GM18951 (cell line): ENCODE measurements at regions not wholly inside any gene's neighbourhood (a gene's known extent, or its start where the extent isn't known, plus 50 kb on each side); places are given as distances from the start of the nearest gene placed in this dataset.

ENCODE experiments used
- POLR2A ChIP-seq: IDR thresholded peaks from 4 replicates; pipeline ENCODE4 v1.6.1; 2011; ENCODE audit warnings: mild to moderate bottlenecking; ENCODE audit not compliant: insufficient read length, insufficient read depth; ENCODE audit errors: extremely low read depth
- in situ Hi-C: fragments of 300-500 bp; cut with MboI; formaldehyde crosslinking; loops from one replicate; pipeline ENCODE4 v1.12.0; 2022; ENCODE audit warnings: low sequenced_read_pairs, mixed read lengths, inconsistent platforms; ENCODE audit not compliant: unreplicated experiment

GRCh38 chr4:177100307-177100706 lies 209.4 kb upstream of the NEIL3 start:
- no peak for TF ChIP-seq POLR2A
- in situ Hi-C loops, result no loop called here

DNA sequence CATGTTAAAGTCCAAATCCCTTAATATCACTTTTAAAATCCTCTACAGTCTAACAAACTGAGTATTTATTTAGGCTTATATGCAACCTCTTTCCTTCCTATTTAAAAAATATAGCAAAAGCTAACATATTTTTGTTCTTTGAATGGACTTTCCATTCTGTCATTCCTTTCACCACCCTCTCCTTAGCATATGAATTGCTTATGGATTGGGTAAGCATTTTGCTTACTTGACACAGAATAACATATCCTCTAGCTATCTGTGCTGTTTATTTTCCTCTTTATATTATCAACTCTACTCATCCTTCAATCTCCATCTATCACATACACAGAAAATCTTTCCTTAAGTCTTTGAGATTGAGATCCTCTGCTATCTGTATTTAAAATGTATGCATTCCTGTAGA lies 206.1 kb upstream of the NEIL3 start:
- in situ Hi-C loops, result no loop called here
- no peak for TF ChIP-seq POLR2A

GRCh38 chr4:177105536-177105935 lies 204.1 kb upstream of the NEIL3 start:
- TF ChIP-seq POLR2A, result no peak
- in situ Hi-C loops, result no loop called here

- TF ChIP-seq POLR2A, result no peak
- in situ Hi-C loops, result no loop called here
Measured at GRCh38 chr4:177107288-177107921, 202.3 kb upstream of the NEIL3 start.

DNA sequence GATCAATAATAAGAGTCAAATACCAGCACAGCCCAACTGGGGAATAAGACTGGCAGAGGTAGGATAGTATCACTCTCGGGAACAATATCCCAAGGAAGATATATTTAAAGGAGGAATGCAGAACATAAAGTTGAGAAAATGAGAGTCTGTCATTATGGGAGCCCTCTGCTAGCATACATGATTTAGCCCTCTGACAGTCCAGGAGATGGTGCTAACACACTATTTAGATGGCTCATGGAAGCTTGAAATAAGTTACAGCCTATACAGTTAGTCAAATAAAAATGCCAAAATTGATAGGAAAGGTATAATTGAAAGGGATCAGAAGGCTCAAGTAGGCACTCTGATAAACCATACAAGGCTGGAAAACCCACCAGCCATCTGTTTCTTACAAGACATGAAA lies 201.0 kb upstream of the NEIL3 start:
- TF ChIP-seq POLR2A, result no peak
- in situ Hi-C loops, result no loop called here

- no peak for TF ChIP-seq POLR2A
- in situ Hi-C loops, result no loop called here
Measured at GRCh38 chr4:177109769-177110168, 199.9 kb upstream of the NEIL3 start.

DNA sequence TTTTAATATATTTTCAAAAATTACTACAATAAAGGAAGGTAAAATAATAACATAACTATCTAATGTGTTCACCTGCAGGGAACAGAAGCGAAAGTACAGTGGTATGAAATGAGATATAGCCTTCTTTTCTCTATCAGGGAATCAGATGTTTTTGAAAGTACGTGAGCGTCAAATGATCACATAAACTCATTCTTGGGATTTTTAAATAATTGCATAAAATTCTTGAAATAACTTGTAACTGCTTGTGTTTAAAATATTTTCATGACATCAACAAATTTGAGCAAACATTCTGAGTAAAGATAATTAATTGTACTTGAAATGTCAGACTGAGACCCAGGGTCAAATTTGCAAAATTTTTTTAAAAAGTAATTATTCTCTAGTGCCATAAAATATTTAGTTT lies 193.5 kb upstream of the NEIL3 start:
- no peak for TF ChIP-seq POLR2A
- in situ Hi-C loops, result no loop called here

GRCh38 chr4:177117256-177117655 lies 192.4 kb upstream of the NEIL3 start:
- no peak for TF ChIP-seq POLR2A
- in situ Hi-C loops, result no loop called here

- no peak for TF ChIP-seq POLR2A
- in situ Hi-C loops, result no loop called here
Measured at GRCh38 chr4:177118596-177118995, 191.1 kb upstream of the NEIL3 start.

DNA sequence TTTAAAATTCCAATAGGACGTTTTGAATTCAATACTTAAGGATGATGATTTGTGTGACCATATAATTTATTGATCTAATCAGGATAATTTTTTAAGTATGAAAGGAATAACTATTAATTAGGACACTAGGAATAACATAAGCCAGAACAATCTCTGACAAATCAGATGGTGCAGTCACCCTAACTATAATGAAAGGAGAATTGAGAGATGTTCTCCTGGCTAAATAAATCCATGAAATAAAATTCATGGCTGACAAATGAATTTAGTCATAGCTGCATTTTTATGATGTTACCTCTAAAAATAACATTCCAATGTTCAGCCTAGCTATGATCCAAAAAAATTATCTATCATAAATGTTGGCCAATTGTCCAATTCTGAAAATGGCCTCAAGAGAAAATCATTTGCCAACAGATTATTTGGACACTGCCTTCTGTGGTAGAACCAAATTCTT lies 190.6 kb upstream of the NEIL3 start:
- no peak for TF ChIP-seq POLR2A

DNA sequence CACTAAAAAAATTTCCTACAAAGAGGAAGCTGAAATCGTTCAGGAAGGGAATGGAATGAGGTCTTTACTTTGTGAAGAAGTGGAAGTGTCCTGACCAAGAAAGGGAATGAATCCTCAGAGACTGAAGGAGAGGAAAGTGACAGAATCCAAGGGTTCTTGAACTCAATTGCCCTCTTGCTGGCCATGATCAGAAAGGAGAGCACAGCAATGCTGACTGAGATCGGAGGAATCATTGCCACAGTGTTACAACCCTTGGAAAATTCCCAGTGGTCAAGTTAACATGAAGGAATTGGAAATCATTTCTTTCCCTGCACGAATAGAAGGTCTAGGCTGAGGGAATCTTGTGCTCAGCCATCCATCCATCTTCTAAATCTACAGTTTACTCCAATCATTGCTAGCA lies 190.0 kb upstream of the NEIL3 start:
- TF ChIP-seq POLR2A, result no peak
- in situ Hi-C loops, result no loop called here

More for the DNA sequence above, 190.6 kb upstream of the NEIL3 start:
- in situ Hi-C loops, result no loop called here

GRCh38 chr4:177123811-177124210 lies 185.9 kb upstream of the NEIL3 start:
- in situ Hi-C loops, result no loop called here
- TF ChIP-seq POLR2A, result no peak

DNA sequence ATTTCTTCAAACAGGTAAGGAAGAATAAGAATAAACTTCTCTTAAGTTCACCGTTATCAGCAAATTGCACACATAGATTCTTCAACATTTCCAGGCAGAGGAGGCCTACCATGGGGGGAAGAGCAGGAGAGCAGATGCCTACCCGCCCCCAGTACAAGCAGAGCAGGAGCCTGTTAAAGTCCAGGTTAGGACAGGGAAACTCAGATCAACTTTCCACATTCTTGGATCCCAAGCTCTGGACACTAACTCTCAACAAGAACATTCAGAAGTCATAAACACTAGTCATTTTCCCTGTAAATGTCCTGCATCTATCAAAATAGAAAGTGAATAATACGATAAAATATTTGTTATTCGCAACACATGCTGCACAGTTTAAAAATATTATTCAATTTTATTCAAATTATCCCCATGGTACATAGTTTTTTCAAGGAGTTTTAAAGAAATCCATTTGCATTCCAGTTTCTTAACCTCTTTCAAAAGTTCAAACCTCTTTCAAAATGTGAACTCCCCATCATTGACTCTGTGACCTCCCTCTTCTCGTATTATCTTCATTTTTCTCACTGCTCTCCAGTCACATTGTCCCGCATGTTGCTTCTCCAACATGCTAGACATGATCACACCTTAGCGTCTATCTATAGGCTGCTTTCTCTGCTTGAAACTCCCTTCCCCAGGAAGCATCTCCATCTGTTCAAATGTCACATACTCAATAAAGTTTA lies 185.2 kb upstream of the NEIL3 start:
- in situ Hi-C loops, result no loop called here

DNA sequence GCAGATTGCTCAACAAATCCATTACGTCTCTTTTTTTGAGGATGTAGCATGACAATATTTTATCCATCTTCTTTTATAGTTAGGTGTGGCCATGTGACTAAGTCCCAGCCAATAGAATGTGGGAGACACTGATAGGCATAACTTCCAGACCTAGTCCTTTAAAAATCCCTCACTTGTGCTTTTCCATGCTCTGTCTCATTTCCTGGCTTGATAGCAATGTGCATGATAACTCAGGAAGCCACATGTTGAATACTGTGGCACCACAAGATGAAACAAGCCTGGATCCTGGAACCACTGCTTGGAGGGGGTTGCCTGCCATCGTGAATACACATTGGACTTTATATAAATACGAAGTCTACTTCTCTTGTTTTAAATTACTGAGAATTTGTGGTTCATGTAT lies 184.0 kb upstream of the NEIL3 start:
- in situ Hi-C loops, result no loop called here
- TF ChIP-seq POLR2A, result no peak

More for the DNA sequence above, 185.2 kb upstream of the NEIL3 start:
- TF ChIP-seq POLR2A, result no peak
